ENCODE measurements at regions not wholly inside any gene's neighbourhood (a gene's known extent, or its start where the extent isn't known, plus 50 kb on each side); places are given as distances from the start of the nearest gene placed in this dataset.

DNA sequence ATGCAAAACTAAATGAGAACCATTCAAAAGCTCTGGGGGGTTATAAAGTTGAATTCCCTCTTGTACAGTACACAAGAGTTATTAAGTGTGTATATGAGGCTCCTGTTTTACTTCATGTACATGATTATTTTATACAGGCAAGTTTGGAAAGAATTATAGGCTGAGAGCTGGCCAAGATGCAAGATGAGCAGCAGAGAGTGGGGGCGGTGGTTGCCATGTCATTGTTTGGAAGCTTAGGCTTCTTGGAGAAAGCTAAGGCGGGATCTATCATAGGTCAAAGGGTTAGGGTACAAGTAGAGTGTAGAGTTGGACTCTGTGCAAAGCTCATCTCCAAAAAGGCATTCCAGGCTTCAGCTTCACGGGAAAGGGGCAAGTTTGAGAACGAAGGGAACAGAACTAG lies 297.1 kb upstream of the TBX3 start:
- TF ChIP-seq, protein P1, sequence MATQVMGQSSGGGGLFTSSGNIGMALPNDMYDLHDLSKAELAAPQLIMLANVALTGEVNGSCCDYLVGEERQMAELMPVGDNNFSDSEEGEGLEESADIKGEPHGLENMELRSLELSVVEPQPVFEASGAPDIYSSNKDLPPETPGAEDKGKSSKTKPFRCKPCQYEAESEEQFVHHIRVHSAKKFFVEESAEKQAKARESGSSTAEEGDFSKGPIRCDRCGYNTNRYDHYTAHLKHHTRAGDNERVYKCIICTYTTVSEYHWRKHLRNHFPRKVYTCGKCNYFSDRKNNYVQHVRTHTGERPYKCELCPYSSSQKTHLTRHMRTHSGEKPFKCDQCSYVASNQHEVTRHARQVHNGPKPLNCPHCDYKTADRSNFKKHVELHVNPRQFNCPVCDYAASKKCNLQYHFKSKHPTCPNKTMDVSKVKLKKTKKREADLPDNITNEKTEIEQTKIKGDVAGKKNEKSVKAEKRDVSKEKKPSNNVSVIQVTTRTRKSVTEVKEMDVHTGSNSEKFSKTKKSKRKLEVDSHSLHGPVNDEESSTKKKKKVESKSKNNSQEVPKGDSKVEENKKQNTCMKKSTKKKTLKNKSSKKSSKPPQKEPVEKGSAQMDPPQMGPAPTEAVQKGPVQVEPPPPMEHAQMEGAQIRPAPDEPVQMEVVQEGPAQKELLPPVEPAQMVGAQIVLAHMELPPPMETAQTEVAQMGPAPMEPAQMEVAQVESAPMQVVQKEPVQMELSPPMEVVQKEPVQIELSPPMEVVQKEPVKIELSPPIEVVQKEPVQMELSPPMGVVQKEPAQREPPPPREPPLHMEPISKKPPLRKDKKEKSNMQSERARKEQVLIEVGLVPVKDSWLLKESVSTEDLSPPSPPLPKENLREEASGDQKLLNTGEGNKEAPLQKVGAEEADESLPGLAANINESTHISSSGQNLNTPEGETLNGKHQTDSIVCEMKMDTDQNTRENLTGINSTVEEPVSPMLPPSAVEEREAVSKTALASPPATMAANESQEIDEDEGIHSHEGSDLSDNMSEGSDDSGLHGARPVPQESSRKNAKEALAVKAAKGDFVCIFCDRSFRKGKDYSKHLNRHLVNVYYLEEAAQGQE (IDR thresholded peaks at IDR 0.05; ENCODE audit: low read depth), result no peak
- no peak for TF ChIP-seq EGR1 (IDR thresholded peaks at IDR 0.05)
- no peak for TF ChIP-seq YY1 (IDR thresholded peaks at IDR 0.05; ENCODE audit: low read depth)
- TF ChIP-seq FOXM1 (IDR thresholded peaks at IDR 0.05; ENCODE audit: borderline replicate concordance, low read depth), result no peak
- TF ChIP-seq RAD21 (IDR thresholded peaks at IDR 0.05; ENCODE audit: low read depth), result no peak
- no peak for TF ChIP-seq TEAD4 (IDR thresholded peaks at IDR 0.05)
- TF ChIP-seq TAF1 (IDR thresholded peaks at IDR 0.05; ENCODE audit: low read depth), result no peak
- no peak for TF ChIP-seq EP300 (IDR thresholded peaks at IDR 0.05; ENCODE audit: borderline replicate concordance)

DNA sequence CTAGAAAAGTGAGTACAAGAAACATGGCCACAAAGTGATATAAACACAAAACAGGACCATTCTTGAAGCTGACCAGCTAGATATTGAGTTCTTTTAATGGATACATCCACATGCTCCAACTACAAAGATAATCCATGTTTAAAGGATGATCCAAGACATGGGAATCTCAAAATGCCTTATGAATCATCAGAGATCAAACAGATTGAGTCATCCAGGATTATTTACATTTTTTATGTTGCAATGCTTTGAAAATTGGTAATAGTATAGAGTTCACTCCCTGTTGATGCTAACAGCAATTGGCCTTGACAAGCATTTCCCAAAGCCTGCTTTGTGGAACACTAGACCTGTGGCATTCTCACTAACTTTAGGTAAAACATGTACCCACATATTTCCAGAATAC lies 293.0 kb upstream of the TBX3 start:
- TF ChIP-seq, protein P2, sequence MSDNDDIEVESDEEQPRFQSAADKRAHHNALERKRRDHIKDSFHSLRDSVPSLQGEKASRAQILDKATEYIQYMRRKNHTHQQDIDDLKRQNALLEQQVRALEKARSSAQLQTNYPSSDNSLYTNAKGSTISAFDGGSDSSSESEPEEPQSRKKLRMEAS (IDR thresholded peaks at IDR 0.05), result no peak
- TF ChIP-seq YY1 (IDR thresholded peaks at IDR 0.05; ENCODE audit: low read depth) (no peak), EP300 (IDR thresholded peaks at IDR 0.05; ENCODE audit: borderline replicate concordance) (no peak), CEBPB (IDR thresholded peaks at IDR 0.05) (no peak), FOXM1 (IDR thresholded peaks at IDR 0.05; ENCODE audit: borderline replicate concordance, low read depth) (no peak)
- TF ChIP-seq, protein P1 (IDR thresholded peaks at IDR 0.05; ENCODE audit: low read depth), result no peak

DNA sequence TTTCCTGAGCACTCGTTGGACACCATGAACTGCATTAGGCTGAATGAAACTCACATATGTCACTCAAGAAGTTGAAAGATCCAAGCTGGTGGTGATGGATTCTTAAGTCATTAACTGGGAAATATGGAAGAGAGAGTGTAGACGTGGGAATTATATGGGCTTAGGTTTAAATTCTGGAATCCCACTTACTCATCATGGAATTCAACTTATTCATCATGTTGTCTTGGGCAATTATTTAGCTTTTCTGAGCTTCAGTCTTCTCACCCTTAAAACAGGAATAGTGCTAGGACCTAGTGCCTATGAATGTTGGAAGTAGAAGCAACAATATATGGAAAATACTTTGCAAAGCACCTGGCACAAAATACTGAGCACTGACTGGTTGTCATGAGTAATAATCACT lies 292.4 kb upstream of the TBX3 start:
- no peak for TF ChIP-seq TAF1 (IDR thresholded peaks at IDR 0.05; ENCODE audit: low read depth)
- TF ChIP-seq, protein P3, sequence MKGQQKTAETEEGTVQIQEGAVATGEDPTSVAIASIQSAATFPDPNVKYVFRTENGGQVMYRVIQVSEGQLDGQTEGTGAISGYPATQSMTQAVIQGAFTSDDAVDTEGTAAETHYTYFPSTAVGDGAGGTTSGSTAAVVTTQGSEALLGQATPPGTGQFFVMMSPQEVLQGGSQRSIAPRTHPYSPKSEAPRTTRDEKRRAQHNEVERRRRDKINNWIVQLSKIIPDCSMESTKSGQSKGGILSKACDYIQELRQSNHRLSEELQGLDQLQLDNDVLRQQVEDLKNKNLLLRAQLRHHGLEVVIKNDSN (IDR thresholded peaks at IDR 0.05), result no peak
- no peak for TF ChIP-seq EP300 (IDR thresholded peaks at IDR 0.05; ENCODE audit: borderline replicate concordance)
- TF ChIP-seq TEAD4 (IDR thresholded peaks at IDR 0.05), result no peak
- TF ChIP-seq CREB1 (IDR thresholded peaks at IDR 0.05; ENCODE audit: low read depth), result no peak
- TF ChIP-seq TCF12 (IDR thresholded peaks at IDR 0.05; ENCODE audit: low read depth), result no peak
- no peak for TF ChIP-seq RAD21 (IDR thresholded peaks at IDR 0.05; ENCODE audit: low read depth)
- no peak for TF ChIP-seq FOXM1 (IDR thresholded peaks at IDR 0.05; ENCODE audit: borderline replicate concordance, low read depth)
- no peak for TF ChIP-seq ZBTB7A (IDR thresholded peaks at IDR 0.05; ENCODE audit: low read depth)
- no peak for TF ChIP-seq NFIC (IDR thresholded peaks at IDR 0.05)
- no peak for TF ChIP-seq EGR1 (IDR thresholded peaks at IDR 0.05)
- TF ChIP-seq YY1 (IDR thresholded peaks at IDR 0.05; ENCODE audit: low read depth), result no peak
- TF ChIP-seq, protein P1 (IDR thresholded peaks at IDR 0.05; ENCODE audit: low read depth), result no peak

DNA sequence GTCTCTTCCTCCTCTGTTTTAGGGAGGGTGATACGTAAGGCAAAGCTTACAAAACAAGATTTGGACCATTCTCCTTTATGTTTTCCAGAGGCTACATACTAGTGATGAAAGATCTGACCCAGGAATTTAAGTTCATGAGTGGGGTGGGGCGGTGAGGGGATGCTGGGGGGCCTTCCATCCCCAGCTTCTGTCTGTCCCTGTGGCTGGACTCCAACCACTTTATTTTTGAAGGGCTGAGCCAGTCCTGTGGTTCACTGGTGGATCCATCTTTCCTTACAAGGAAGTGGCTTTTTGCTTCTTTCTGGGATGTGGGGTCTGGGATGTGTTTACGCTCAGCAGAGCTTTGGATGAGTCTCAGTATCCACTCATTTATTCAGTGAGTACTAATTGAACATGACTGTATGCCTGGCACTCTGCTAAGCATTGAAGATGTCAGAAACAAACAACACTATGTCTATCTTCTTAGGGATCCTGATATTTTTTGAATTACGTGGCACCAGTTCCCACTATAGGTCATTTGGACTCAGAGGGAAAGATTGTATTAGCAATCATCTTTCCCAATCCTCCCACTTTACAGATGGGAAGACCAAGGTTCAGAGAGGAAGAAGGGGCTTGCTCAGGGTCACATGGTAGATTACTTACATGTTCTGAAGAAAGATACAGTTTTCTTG lies 291.8 kb upstream of the TBX3 start:
- TF ChIP-seq TAF1 (IDR thresholded peaks at IDR 0.05; ENCODE audit: low read depth) (no peak), NFIC (IDR thresholded peaks at IDR 0.05) (no peak), CREB1 (IDR thresholded peaks at IDR 0.05; ENCODE audit: low read depth) (no peak), RAD21 (IDR thresholded peaks at IDR 0.05; ENCODE audit: low read depth) (no peak), TCF12 (IDR thresholded peaks at IDR 0.05; ENCODE audit: low read depth) (no peak), ZBTB7A (IDR thresholded peaks at IDR 0.05; ENCODE audit: low read depth) (no peak), EP300 (IDR thresholded peaks at IDR 0.05; ENCODE audit: borderline replicate concordance) (no peak), YY1 (IDR thresholded peaks at IDR 0.05; ENCODE audit: low read depth) (no peak), CEBPB (IDR thresholded peaks at IDR 0.05) (no peak)
- TF ChIP-seq, protein P2 (IDR thresholded peaks at IDR 0.05), result no peak
